IMR-90 (cell line): ENCODE measurements at regions not wholly inside any gene's neighbourhood (a gene's known extent, or its start where the extent isn't known, plus 50 kb on each side); places are given as distances from the start of the nearest gene placed in this dataset.

Experiments
- ATAC-seq: fragments of 200-7000 bp; cut with Tn5 transposase; 2 replicates; pipeline ENCODE4 v1.9.1; 2020; ENCODE audit warnings: low read depth, mild to moderate bottlenecking, moderate library complexity
- BruUV-seq: library from RNA; stranded (reverse); fragments of 400-500 nt; replicated peaks from 2 replicates; lab custom pipeline; 2021; lab: Mats Ljungman, UMichigan
- CTCF ChIA-PET: fragments of 300-600 bp; formaldehyde crosslinking; extraction: SDS; loops from one replicate; lab custom pipeline; 2021; ENCODE audit warnings: antibody characterized with exemption; lab: Yijun Ruan, JAX
- POLR2A ChIA-PET: fragments of 300-600 bp; sonication (Branson Sonifier 250); formaldehyde crosslinking; loops from one replicate; lab custom pipeline; 2022; ENCODE audit warnings: antibody characterized with exemption; ENCODE audit not compliant: unreplicated experiment; lab: Charles Lee
- DNase-seq: peaks from one replicate; pipeline ENCODE4 v3.0.0; 2013
- H2AFZ ChIP-seq: replicated peaks from 2 replicates; pipeline ENCODE3; 2013; ENCODE audit warnings: low read length, mild to moderate bottlenecking; ENCODE audit not compliant: poor library complexity
- H2AK5ac ChIP-seq: 2 replicates; pipeline ENCODE4 v1.6.1; 2013; ENCODE audit warnings: low read depth, low read length, inconsistent platforms
- H2AK9ac ChIP-seq: replicated peaks from 2 replicates; pipeline ENCODE3; 2013; ENCODE audit warnings: mild to moderate bottlenecking, low read depth, low read length, moderate library complexity; ENCODE audit not compliant: poor library complexity
- H2BK120ac ChIP-seq: 2 replicates; pipeline ENCODE4 v1.6.1; 2013; ENCODE audit warnings: low read depth, low read length, inconsistent platforms
- H2BK15ac ChIP-seq: 3 replicates; pipeline ENCODE4 v1.6.1; 2013; ENCODE audit warnings: low read depth, low read length, inconsistent platforms
- H2BK20ac ChIP-seq: 2 replicates; pipeline ENCODE4 v1.6.1; 2013; ENCODE audit warnings: low read depth, mild to moderate bottlenecking, inconsistent platforms, low read length, moderate library complexity
- H2BK5ac ChIP-seq: 2 replicates; pipeline ENCODE4 v1.6.1; 2013; ENCODE audit warnings: mild to moderate bottlenecking, low read depth, low read length, inconsistent platforms; ENCODE audit not compliant: poor library complexity, severe bottlenecking
- H3K14ac ChIP-seq: replicated peaks from 2 replicates; pipeline ENCODE4 v1.6.1; 2013; ENCODE audit warnings: low read depth, low read length, inconsistent platforms
- H3K18ac ChIP-seq: 2 replicates; pipeline ENCODE4 v1.6.1; 2013; ENCODE audit warnings: low read depth, low read length, control low read depth
- H3K23ac ChIP-seq: 2 replicates; pipeline ENCODE4 v1.6.1; 2013; ENCODE audit warnings: low read depth, low read length, inconsistent platforms
- H3K27ac ChIP-seq: 2 replicates; pipeline ENCODE4 v1.5.1; 2013; ENCODE audit warnings: mild to moderate bottlenecking, control low read depth, low read length; ENCODE audit not compliant: insufficient read depth
- H3K27me3 ChIP-seq: 2 replicates; pipeline ENCODE4 v1.6.1; 2013; ENCODE audit warnings: low read length; ENCODE audit not compliant: control insufficient read depth, insufficient read depth
- H3K36me3 ChIP-seq: 2 replicates; pipeline ENCODE4 v1.6.1; 2013; ENCODE audit warnings: low read length, mixed read lengths; ENCODE audit not compliant: control insufficient read depth, insufficient read depth
- H3K4ac ChIP-seq: 2 replicates; pipeline ENCODE4 v1.6.1; 2013; ENCODE audit warnings: low read depth, low read length, inconsistent platforms
- H3K4me1 ChIP-seq: 2 replicates; pipeline ENCODE4 v1.6.1; 2013; ENCODE audit warnings: low read length, mixed read lengths; ENCODE audit not compliant: control insufficient read depth, insufficient read depth
- H3K4me2 ChIP-seq: 2 replicates; pipeline ENCODE4 v1.6.1; 2013; ENCODE audit warnings: low read depth, mild to moderate bottlenecking, control low read depth, low read length, moderate library complexity
- H3K4me3 ChIP-seq: 2 replicates; pipeline ENCODE4 v1.5.1; 2013; ENCODE audit warnings: low read depth, mild to moderate bottlenecking, control low read depth, low read length, moderate library complexity; ENCODE audit not compliant: insufficient read depth
- H3K56ac ChIP-seq: 2 replicates; pipeline ENCODE4 v1.6.1; 2013; ENCODE audit warnings: low read length, inconsistent platforms; ENCODE audit not compliant: insufficient read depth; ENCODE audit errors: extremely low read depth
- H3K79me1 ChIP-seq, 2 experiments: 2 replicates each; pipeline ENCODE4 v1.6.1; 2013; ENCODE audit warnings: low read length in 2 of 2, inconsistent platforms in 1 of 2, low read depth in 1 of 2
- H3K9ac ChIP-seq: 2 replicates; pipeline ENCODE4 v1.6.1; 2013; ENCODE audit warnings: low read depth, low read length, control low read depth
- H3K9me1 ChIP-seq: 2 replicates; pipeline ENCODE4 v1.6.1; 2013; ENCODE audit warnings: low read length, inconsistent platforms; ENCODE audit not compliant: insufficient read depth
- H3K9me3 ChIP-seq: 2 replicates; pipeline ENCODE4 v1.6.1; 2013; ENCODE audit warnings: low read length; ENCODE audit not compliant: control insufficient read depth, insufficient read depth
- H4K20me1 ChIP-seq: 2 replicates; pipeline ENCODE4 v1.6.1; 2013; ENCODE audit warnings: low read length, inconsistent platforms; ENCODE audit not compliant: insufficient read depth
- H4K5ac ChIP-seq: 2 replicates; pipeline ENCODE4 v1.6.1; 2013; ENCODE audit warnings: mild to moderate bottlenecking, low read depth, low read length, control low read depth
- H4K8ac ChIP-seq, 2 experiments: 2 replicates each; pipeline ENCODE4 v1.6.1; 2013; ENCODE audit warnings: low read depth in 2 of 2, low read length in 2 of 2, control low read depth in 1 of 2, inconsistent platforms in 1 of 2
- H4K91ac ChIP-seq: 2 replicates; pipeline ENCODE4 v1.6.1; 2013; ENCODE audit warnings: low read depth, low read length, inconsistent platforms; ENCODE audit not compliant: insufficient read depth
- BHLHE40 ChIP-seq: fragments of 150-350 bp; IDR thresholded peaks from 2 replicates; pipeline ENCODE4 v1.6.1; 2016; ENCODE audit warnings: mild to moderate bottlenecking, low read depth, low read length
- CEBPB ChIP-seq: IDR thresholded peaks from 2 replicates; pipeline ENCODE4 v1.6.1; 2012; ENCODE audit warnings: low read depth, low read length, improper control_type of control experiment
- CHD1 ChIP-seq: IDR thresholded peaks from 2 replicates; pipeline ENCODE4 v1.6.1; 2012; ENCODE audit warnings: low read depth, low read length, improper control_type of control experiment
- FOS ChIP-seq: fragments of 150-350 bp; IDR thresholded peaks from 2 replicates; pipeline ENCODE4 v1.6.1; 2016; ENCODE audit warnings: low read depth, low read length
- MAFK ChIP-seq: IDR thresholded peaks from 2 replicates; pipeline ENCODE4 v1.6.1; 2012; ENCODE audit warnings: low read depth, low read length, improper control_type of control experiment
- MAZ ChIP-seq: IDR thresholded peaks from 2 replicates; pipeline ENCODE4 v1.6.1; 2012; ENCODE audit warnings: low read depth, mild to moderate bottlenecking, low read length, improper control_type of control experiment, moderate library complexity, borderline replicate concordance
- MXI1 ChIP-seq: IDR thresholded peaks from 2 replicates; pipeline ENCODE4 v1.6.1; 2012; ENCODE audit warnings: low read depth, mild to moderate bottlenecking, low read length, moderate library complexity, borderline replicate concordance
- NFE2L2 ChIP-seq: fragments of 150-350 bp; IDR thresholded peaks from 2 replicates; pipeline ENCODE4 v1.6.1; 2016; ENCODE audit warnings: low read depth, mild to moderate bottlenecking, low read length
- POLR2A ChIP-seq: IDR thresholded peaks from 2 replicates; pipeline ENCODE4 v1.6.1; 2012; ENCODE audit warnings: mild to moderate bottlenecking, low read depth, low read length
- RAD21 ChIP-seq: IDR thresholded peaks from 2 replicates; pipeline ENCODE4 v1.6.1; 2012; ENCODE audit warnings: low read length, improper control_type of control experiment
- RCOR1 ChIP-seq: IDR thresholded peaks from 2 replicates; pipeline ENCODE4 v1.6.1; 2012; ENCODE audit warnings: mild to moderate bottlenecking, low read length, improper control_type of control experiment; ENCODE audit not compliant: insufficient replicate concordance
- RFX5 ChIP-seq: IDR thresholded peaks from 2 replicates; pipeline ENCODE4 v1.8.0; 2012; ENCODE audit warnings: low read depth, mild to moderate bottlenecking, low read length, moderate library complexity
- SMC3 ChIP-seq: fragments of 150-350 bp; IDR thresholded peaks from 2 replicates; pipeline ENCODE4 v1.6.1; 2016; ENCODE audit warnings: low read depth, mild to moderate bottlenecking, antibody characterized with exemption, low read length, moderate library complexity
- WGBS, 2 experiments: methylation state at CpG; one replicate each; pipeline versions ENCODE4 v1.1.5 to v1.1.7; 2013; ENCODE audit warnings: missing lambda C conversion rate in 2 of 2; ENCODE audit not compliant: insufficient read length in 1 of 2; ENCODE audit errors: extremely low coverage in 2 of 2; 5-methylcytosine and 5-hydroxymethylcytosine counted together
- dilution Hi-C: fragments of 300-500 bp; cut with HindIII; formaldehyde crosslinking; loops from one replicate; pipeline ENCODE4 v1.14.3; 2018; ENCODE audit warnings: low sequenced_read_pairs; ENCODE audit not compliant: unreplicated experiment
- in situ Hi-C: fragments of 300-500 bp; cut with MboI; formaldehyde crosslinking; loops from 3 replicates; pipeline ENCODE4 v1.14.3; 2019; ENCODE audit warnings: low sequenced_read_pairs, inconsistent platforms, mixed read lengths
- intact Hi-C: fragments of 100-400 bp; cut with micrococcal nuclease; formaldehyde crosslinking; loops from 2 replicates; pipeline ENCODE4 v1.10.0; 2022
- TF ChIP-seq, protein P1 (sequence below): fragments of 150-350 bp; IDR thresholded peaks from 2 replicates; pipeline ENCODE4 v1.6.1; 2016; ENCODE audit warnings: low read depth, mild to moderate bottlenecking, low read length, moderate library complexity, borderline replicate concordance
- TF ChIP-seq, protein P2 (sequence below): conservative IDR thresholded peaks from 2 replicates; pipeline ENCODE4 v1.5.1; 2012; ENCODE audit warnings: mild to moderate bottlenecking, low read depth, low read length, improper control_type of control experiment
- TF ChIP-seq, protein P3 (sequence below): fragments of 150-350 bp; IDR thresholded peaks from 2 replicates; pipeline ENCODE4 v1.6.1; 2017; ENCODE audit warnings: mild to moderate bottlenecking, antibody characterized with exemption, low read length, low read depth

DNA sequence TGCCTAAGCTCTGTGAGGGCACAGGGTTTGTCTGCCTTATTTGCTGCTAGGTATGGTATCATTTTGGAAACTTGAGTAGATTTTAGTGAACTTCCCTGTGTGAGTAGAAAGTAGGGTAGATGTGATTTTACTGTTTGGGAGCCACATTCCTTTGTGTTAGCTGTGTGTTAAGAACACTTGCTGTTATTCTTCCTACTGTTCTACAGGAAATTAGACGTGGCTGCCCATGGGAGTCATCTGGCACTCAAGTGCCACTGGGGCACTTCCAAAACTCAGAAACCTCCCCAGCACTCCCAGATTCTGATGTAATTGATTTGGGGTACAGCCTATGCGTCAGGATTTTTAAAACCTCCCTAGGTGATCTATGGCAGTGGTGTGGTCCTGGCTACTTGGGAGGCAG is 369.9 kb upstream of the C2CD4B start:
- no peak overlapping the region for H3K56ac ChIP-seq
- no peak overlapping the region for H2AFZ ChIP-seq
- no peak overlapping the region for H2AK9ac ChIP-seq
- intact Hi-C loops (no loop called here), in situ Hi-C loops (no loop called here), dilution Hi-C loops (no loop called here)
- H3K4ac ChIP-seq: no peak overlapping the region
- H3K4me2 ChIP-seq: no peak overlapping the region
- DNase-seq (no peak), ATAC-seq (no peak)
- H4K20me1 ChIP-seq: no peaks in the 10 kb centered on the region
- H3K79me1 ChIP-seq: no peaks in the 10 kb centered on the region; a peak in 1 of 4 replicates
- H4K8ac ChIP-seq: no peak overlapping the region
- H3K9me1 ChIP-seq: no peaks in the 10 kb centered on the region
- H3K4me1 ChIP-seq: peaks cover 2% of the 10 kb centered on the region; the same call in 1 of the 2 replicates
- no peak overlapping the region for H3K9ac ChIP-seq
- H4K91ac ChIP-seq: no peak overlapping the region
- ChIA-PET CTCF (no interaction called here), POLR2A (interaction anchor here (0.5 kb wide), 1 partner anchor 518 kb away, joined by 4 read pairs; no protein-coding TSS in a partner anchor)
- no peaks in the 10 kb centered on the region for H3K36me3 ChIP-seq
- H4K5ac ChIP-seq: no peak overlapping the region
- BruUV-seq: no TSS peak
- no peak overlapping the region for H3K14ac ChIP-seq
- TF ChIP-seq, protein P1, sequence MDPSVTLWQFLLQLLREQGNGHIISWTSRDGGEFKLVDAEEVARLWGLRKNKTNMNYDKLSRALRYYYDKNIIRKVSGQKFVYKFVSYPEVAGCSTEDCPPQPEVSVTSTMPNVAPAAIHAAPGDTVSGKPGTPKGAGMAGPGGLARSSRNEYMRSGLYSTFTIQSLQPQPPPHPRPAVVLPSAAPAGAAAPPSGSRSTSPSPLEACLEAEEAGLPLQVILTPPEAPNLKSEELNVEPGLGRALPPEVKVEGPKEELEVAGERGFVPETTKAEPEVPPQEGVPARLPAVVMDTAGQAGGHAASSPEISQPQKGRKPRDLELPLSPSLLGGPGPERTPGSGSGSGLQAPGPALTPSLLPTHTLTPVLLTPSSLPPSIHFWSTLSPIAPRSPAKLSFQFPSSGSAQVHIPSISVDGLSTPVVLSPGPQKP: no peak
- no peak for TF ChIP-seq MAZ
- TF ChIP-seq RAD21: no peak
- TF ChIP-seq, protein P2, sequence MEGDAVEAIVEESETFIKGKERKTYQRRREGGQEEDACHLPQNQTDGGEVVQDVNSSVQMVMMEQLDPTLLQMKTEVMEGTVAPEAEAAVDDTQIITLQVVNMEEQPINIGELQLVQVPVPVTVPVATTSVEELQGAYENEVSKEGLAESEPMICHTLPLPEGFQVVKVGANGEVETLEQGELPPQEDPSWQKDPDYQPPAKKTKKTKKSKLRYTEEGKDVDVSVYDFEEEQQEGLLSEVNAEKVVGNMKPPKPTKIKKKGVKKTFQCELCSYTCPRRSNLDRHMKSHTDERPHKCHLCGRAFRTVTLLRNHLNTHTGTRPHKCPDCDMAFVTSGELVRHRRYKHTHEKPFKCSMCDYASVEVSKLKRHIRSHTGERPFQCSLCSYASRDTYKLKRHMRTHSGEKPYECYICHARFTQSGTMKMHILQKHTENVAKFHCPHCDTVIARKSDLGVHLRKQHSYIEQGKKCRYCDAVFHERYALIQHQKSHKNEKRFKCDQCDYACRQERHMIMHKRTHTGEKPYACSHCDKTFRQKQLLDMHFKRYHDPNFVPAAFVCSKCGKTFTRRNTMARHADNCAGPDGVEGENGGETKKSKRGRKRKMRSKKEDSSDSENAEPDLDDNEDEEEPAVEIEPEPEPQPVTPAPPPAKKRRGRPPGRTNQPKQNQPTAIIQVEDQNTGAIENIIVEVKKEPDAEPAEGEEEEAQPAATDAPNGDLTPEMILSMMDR: no peak
- TF ChIP-seq POLR2A: no peak
- TF ChIP-seq FOS: no peak
- TF ChIP-seq RFX5: no peak
- no peak for TF ChIP-seq RCOR1
- TF ChIP-seq CEBPB: no peak
- no peak for TF ChIP-seq MAFK
- TF ChIP-seq BHLHE40: no peak
- no peak for TF ChIP-seq MXI1
- no peak for TF ChIP-seq NFE2L2
- TF ChIP-seq, protein P3, sequence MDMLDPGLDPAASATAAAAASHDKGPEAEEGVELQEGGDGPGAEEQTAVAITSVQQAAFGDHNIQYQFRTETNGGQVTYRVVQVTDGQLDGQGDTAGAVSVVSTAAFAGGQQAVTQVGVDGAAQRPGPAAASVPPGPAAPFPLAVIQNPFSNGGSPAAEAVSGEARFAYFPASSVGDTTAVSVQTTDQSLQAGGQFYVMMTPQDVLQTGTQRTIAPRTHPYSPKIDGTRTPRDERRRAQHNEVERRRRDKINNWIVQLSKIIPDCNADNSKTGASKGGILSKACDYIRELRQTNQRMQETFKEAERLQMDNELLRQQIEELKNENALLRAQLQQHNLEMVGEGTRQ: no peak
- TF ChIP-seq SMC3: no peak
- no peak for TF ChIP-seq CHD1
- no peaks in the 10 kb centered on the region for H3K9me3 ChIP-seq
- H2BK15ac ChIP-seq: no peak overlapping the region
- H3K18ac ChIP-seq: no peak overlapping the region
- H3K27ac ChIP-seq: no peak overlapping the region
- no CpG with 5 or more reads among the region's 2 CpGs for WGBS, 2 experiments
- no peak overlapping the region for H2BK120ac ChIP-seq
- no peaks in the 10 kb centered on the region for H3K27me3 ChIP-seq
- no peak overlapping the region for H2BK20ac ChIP-seq
- H2AK5ac ChIP-seq: no peak overlapping the region
- H3K23ac ChIP-seq: no peak overlapping the region
- no peak overlapping the region for H2BK5ac ChIP-seq
- no peak overlapping the region for H3K4me3 ChIP-seq
